Glomerular endothelial cell (primary cell): ENCODE measurements at regions not wholly inside any gene's neighbourhood (a gene's known extent, or its start where the extent isn't known, plus 50 kb on each side); places are given as distances from the start of the nearest gene placed in this dataset.

Experiments used
- DNase-seq: peaks from one replicate; pipeline ENCODE4 v3.0.0-alpha.2; 2011; ENCODE audit warnings: low read depth, low spot score; ENCODE audit errors: extremely low read depth

GRCh38 chr3:28645149-28645548 lies 296.5 kb upstream of the AZI2 start:
- DNase-seq = no peak

DNA sequence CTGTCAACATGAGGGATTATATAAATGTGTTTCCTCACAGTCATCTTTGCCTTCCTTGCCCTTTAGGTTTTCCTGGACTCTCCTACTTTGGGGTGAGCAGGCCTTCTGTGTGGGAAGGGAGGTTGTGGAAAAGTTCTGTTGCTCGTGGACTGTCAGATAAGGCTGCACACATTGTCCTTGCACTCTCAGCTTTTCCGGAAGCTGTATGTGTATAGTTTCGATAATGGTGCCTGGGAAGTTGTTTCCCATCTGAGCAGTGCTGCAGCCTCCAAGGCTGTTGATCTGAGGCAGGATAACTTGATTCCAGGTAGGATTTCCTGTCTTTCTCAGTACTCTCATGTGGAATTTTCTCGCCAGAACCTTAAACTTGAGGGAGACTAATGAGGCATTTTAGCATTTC lies 297.8 kb upstream of the AZI2 start:
- DNase-seq = no peak

- no peak for DNase-seq
Measured at GRCh38 chr3:28649266-28649665, 300.6 kb upstream of the AZI2 start.

- DNase-seq = no peak
Measured at GRCh38 chr3:28651159-28651558, 302.5 kb upstream of the AZI2 start.

DNA sequence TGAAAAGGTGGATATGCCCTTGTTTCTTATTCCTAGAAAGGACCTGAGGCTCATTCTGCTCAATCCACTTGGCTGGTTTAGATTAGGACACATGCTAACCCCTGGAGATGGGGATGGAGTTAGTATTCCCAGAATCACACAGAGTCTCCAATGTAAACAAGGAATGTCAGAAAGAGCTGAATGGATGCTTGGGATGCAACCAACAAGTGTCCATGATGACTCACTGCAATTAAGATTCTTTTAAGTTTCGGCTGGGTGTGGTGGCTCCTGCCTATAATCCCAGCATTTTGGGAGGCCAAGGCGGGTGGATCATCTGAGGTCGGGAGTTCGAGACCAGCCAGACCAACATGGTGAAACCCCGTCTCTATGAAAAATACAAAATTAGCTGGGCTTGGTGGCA lies 315.5 kb upstream of the AZI2 start:
- DNase-seq = no peak

DNA sequence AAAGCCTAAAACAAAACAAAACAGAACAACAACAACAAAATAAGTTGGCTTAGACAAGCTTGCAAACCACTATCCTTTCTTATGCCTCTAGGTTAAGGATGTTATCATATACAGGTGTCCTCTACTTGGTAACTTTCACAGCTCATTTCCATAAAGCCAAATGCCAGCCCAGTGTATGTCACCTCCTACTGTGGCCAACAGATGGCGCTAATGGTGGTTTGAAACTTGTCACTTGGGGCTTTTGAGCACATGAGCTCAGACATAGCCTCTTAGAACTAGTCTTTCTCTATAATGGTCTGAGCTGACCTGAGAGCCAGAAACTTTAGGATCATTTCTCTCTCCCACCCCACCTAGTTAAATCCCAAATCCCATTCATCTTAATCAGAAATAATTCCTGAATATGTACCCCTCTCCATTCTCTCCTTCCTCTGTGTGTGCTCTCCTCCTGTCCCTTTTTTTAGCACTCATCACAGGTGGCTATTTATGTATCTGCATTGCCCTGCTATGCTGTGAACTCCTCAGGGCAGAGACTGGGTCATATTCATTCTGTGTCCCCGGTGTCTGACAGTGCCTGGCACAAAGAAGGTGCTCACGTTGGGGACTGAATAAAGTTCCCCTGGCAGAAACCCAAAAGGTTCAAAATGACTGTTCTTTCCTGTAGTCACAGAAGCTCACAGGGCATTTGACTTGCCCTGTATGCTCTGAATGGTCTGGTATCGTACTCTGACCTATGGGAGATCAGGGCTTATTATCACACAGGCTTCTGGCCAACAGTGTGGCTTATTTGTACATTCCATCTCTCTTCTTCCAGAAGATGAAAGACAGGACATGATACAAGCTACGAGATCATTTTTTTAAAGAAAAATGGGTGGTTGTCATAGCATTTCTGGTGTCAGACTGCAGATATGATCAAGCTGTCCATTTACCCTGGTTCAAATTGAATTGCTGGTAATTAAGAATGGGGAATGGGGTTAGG lies 319.3 kb upstream of the AZI2 start:
- peak; percentile 52 for DNase-seq

GRCh38 chr3:28669870-28670269 lies 321.2 kb upstream of the AZI2 start:
- DNase-seq = no peak

DNA sequence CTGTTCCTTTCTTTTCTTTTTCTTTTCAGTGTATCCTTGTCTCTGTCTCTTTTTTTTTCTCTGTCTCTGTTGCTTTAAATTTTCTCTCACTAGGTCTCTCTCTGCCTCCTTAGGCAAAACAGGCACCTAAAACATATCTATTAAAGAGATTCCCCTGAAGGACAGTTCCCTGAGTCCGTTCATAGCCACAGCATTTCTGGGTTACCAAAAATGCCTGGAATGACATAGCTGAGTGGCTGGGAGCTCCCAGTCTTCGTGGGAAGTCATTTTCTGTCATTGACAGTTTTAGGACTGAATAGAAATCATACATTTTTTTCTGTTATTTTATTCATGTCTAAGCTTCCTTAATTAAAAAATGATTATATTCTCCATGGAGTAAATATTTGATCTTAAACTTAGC lies 323.8 kb upstream of the AZI2 start:
- DNase-seq = no peak

DNA sequence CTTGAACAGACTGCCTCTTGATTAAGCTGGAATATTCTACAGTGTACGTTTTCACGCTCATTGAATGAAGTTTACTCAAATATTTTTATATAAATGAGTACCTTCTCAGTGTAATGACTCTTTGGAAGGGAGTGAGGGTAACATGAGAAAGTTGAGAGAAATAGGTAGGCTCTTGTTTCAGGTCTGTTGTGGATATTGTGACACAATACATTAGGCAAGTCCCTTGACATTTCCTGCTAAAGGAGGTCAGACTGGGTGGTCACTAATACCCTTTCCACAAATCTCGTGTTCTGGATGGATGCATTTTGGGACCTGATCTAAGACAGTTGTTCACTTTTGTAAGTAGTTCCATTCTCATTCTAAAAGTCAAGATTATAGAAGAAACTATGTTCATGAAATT lies 324.8 kb upstream of the AZI2 start:
- DNase-seq = no peak

- DNase-seq = no peak
Measured at GRCh38 chr3:28674212-28674611, 325.6 kb upstream of the AZI2 start.

GRCh38 chr3:28677581-28677980 lies 329.0 kb upstream of the AZI2 start:
- DNase-seq = no peak

DNA sequence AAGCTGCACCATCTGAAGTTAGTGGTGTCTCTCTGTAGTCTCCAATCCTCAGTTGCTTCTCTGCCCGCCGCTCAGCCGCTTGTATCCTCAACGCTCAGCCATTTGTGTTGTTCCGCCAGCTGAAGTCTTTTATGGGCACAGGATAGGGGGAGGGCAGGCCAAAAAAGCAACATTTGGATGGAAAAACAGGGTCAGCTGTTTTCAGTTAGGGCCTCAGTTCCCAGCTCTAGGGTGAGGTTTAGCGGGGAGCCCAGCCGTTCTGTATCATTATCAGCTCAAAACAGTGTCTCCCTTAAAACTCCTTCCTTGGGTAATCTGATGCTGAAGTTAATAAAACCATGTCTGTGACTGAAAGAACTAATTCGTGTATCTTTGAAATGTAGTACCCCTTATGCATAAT lies 329.5 kb upstream of the AZI2 start:
- no peak for DNase-seq

GRCh38 chr3:28680050-28680449 lies 331.4 kb upstream of the AZI2 start:
- DNase-seq = no peak

DNA sequence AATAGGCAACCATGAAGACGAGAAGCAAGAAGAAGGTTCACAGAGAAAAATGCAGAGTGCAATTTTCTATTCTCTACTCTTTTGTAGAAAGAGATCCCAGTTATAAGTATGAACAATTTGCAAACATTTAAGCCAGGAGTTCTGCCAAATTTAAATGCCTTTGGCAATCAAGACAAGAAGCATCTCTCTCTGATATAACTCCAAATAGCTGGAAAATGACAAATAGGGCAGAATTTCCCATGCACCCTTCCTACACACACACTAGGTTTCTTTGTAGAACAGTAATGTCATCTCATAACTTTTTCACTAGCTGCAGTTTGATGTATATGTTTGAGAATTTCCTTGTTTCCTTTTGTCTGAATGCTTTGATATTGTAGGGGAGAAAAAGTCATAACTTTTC lies 333.5 kb upstream of the AZI2 start:
- no peak for DNase-seq

DNA sequence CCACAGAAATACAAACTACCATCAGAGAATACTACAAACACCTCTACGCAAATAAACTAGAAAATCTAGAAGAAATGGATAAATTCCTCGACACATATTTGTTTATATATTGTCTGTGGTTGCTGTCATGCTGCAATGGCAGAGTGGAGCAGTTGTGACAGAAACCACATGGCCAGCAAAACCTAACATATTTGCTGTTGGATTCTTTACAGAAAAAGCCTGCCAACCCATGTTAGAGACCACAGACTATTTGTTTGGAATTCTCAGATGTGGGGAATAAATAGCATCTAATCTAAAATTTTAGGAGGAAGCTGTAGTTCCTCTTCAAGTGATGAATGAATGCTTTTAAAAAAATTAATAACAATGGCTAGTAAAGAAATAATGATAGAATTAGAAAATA lies 341.6 kb upstream of the AZI2 start:
- no peak for DNase-seq

DNA sequence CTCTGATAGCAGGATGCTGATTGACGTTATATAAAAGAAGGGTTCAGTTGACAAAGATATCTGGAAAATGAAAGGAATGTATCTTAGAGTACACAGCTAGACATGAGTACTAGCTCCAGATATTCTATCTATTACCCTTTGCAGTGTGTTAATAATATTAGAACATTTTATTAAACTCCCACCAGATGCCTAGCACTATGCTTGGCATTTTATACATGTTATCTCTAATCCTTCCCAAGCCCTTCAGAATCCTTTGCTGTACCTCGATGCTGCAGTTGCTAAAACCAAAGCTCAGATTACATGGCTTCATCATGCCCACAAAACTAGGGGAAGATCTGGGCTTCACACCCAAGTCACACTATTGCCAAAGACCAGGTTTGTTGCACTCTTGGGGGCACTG lies 350.1 kb upstream of the AZI2 start:
- DNase-seq = no peak

DNA sequence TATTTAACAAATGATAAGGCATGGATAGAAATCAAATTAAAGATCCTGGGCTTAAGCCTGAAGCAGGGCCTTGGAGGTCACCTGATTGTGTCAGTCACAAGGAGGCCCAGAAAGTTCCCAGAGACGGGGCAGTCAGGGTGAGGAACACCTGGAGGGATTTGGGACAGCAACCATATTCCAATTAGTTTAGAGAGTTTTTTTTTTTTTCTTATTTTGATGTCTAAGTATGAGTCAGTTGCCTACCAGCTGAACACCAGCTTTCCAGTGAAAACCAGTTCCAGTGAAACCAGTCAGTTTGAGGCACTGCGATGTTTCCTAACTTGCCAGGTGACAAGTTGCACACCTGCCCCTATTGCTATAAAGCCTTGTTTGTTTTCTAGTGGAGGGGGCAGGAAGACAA lies 350.7 kb upstream of the AZI2 start:
- no peak for DNase-seq

DNA sequence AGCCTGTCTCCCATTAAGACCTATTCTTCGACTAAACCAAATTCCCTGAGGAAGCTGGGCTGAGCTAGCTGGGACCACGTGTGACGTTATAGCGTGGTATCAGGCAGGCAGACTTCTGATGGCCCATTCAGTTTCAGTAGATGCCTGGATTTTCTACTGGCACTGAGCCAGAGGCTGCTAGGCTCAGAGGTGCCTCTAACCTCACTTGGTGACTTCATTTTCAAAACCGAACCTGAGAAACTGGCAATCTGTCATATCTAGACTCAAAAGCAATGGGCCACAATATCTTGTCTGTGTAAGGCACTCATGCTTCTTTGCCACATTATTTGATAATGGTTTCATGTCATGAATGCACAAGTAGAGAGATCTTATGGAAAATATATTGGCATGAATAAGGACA lies 352.1 kb upstream of the AZI2 start:
- DNase-seq = no peak

- DNase-seq = no peak
Measured at GRCh38 chr3:28703843-28704242, 355.2 kb upstream of the AZI2 start.

GRCh38 chr3:28711293-28711692 lies 362.7 kb upstream of the AZI2 start:
- DNase-seq = no peak

DNA sequence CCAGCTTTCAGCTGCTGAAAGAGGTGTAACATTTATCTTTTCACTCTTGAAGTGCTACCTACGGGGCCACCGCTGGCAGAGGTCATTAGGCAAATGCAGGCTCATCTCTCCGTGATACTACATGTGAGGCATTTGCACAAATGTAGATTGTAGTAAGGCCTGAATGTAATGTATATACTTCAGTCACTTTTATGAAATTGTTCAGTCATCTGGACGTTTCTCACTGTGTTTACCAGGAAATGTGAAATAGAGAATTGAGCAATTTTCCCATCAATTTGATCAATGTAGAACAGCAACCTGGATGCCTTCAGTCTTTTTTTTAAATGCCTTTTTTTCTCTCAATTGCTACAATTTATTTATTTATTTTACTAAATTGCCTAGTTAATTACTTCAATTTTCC lies 368.3 kb upstream of the AZI2 start:
- no peak for DNase-seq

- no peak for DNase-seq
Measured at GRCh38 chr3:28718074-28718849, 369.6 kb upstream of the AZI2 start.
